HG02642 (cell line): ENCODE measurements at regions not wholly inside any gene's neighbourhood (a gene's known extent, or its start where the extent isn't known, plus 50 kb on each side); places are given as distances from the start of the nearest gene placed in this dataset.
"Not testable (repeated sequence)": the region's sequence is repeated elsewhere in the genome, so short reads cannot be mapped to it uniquely, and the experiment has no call there.

Source experiments
- ATAC-seq: cut with Tn5 transposase; IDR thresholded peaks from one replicate; pipeline ENCODE4 v1.9.1; 2021; ENCODE audit warnings: mild to moderate bottlenecking; ENCODE audit not compliant: unreplicated experiment, poor library complexity

- ATAC-seq, result no peak
Observed at GRCh38 chr15:26091184-26091583, 228.1 kb upstream of the ATP10A start.

GRCh38 chr15:26087881-26088280 is 224.8 kb upstream of the ATP10A start:
- no peak for ATAC-seq

- no peak for ATAC-seq
Observed at GRCh38 chr15:26087395-26087794, 224.3 kb upstream of the ATP10A start.

DNA sequence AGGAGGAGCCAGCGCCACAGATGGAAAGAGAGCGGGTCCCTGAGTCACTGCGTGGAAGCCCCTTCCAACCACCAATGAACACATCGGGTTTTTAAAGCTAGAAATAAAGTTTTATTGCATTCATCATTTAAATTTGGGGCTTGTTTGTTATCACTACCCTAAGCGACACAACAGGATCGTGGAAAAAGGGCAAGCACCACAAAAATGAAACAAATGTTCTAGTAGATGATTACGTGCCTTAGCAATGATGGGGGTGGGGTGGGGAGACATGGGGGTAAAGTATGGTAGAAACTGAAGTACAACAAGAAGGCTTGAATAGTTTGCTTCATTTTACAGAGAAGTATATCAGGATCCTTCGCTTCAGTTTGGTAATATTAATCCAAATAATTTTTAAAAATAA is 221.6 kb upstream of the ATP10A start:
- ATAC-seq, result no peak

DNA sequence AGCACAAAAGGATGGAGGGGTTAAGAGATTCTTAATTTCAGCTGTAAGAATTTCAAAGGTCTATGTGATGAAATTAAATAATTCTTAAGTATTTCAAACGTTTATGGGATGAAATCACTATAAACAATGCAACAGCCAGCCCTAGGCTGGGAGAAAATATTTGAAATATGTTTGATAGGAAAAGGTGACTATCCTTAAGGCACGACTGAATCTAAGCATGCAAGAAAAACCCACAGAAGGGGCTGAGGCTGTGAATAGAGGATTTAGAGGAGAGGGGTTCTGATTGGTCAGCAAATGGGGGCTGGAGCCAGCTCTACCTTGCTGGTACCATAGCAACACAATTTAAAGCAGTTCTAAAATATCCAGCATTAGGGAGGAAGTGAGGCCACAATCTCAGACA is 220.8 kb upstream of the ATP10A start:
- ATAC-seq, result no peak

DNA sequence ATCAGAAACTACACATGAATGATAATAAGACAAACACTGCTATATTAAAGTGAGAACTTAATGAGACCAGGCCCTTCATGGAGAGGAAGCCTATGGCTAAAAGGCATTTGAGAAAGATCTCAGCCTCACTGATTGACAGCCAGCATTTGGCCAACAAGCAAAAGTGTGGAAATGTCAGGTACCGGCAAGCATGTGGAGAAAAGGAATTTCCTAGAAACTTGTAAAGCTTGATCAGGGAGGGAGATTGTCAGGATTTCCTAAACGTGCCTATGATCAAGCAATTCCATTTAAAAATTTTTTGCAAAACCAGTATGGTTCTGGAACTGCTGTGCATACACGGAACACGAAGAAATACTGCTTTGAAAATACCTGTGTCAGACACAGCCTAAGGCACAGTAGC is 220.3 kb upstream of the ATP10A start:
- ATAC-seq, result no peak

DNA sequence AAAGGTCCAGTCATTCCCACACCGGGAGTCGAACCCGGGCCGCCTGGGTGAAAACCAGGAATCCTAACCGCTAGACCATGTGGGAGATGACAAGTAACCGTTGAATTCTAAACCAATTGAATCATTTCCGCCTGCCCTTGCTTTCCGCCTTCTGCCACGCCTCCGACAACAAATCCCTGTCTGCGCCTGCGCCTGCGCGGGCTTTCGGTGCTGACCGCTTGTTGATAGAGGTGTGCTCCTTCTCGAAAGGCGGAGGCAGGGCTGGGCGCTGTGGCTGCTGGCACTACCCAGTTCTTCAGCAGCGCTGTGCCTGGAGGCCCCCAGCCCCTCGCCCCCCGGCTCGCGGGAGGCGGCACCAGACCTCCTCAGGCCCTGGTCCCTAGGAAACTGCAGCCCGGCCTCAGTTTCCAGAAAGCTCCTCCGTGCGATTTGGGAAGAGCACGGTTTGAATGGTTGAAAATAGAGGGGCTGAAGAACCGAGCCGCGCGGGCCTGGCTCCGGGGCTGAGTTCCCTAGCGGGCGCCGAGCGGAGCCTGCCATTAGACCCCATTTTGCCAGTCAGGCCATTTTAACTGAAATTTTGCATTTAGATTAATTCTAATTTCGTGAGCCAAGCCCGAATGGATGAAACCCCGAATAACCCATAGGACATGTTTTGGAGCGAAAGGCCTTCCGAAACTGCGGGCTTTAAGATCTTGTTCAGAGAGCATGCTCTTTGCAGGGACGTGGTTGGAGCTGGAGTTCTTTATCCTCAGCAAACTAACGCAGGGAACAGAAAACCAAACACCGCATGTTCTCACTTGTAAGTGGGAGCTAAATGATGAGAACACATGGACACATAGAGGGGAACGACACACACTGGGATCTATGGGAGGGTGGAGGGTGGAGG is 219.3 kb upstream of the ATP10A start:
- peak; percentile 97 for ATAC-seq

- ATAC-seq, result no peak
Observed at GRCh38 chr15:26081758-26082220, 218.7 kb upstream of the ATP10A start.

- no peak for ATAC-seq
Observed at GRCh38 chr15:26075770-26076169, 212.6 kb upstream of the ATP10A start.

DNA sequence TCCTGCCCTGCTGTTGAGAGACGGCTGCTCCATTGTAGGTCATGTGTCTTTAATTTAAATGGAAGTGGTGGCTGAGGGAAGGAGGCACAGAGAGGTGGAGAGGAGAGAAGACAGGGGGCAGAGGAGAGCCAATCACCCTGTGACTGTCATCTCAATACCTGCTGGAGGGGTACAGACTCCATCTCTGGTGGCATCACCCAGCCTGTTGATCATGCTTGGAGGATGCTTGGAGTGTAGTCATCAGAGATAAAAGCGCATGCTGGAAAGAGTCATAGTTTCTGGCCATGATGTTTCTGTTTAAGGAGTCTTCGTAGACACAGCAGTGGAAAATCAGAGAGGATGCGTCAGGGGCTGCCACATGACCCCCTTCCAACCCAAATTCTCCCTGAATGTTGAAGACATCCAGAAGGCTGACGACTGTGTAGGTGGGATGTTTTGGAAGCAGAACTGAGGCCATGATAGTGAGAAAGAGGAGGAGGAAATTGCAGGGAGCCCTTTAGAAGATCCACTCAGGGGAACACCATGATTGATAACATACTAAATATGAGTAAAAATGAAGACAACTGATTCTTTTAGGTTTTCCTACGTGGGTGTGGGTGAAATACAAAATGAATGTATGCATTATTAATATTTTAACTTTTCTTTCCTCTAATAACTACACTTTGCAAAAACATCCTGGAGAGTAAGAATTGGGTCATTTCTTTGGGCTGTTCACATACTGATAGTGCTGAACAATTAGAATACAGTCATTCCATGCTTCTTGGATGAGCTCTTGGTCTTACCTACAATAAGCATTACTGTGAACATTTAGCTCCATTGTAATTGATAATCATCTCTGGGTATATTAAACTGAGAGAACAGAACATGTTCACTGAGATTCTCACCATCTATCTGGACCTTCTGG is 210.6 kb upstream of the ATP10A start:
- no peak for ATAC-seq

- ATAC-seq, result no peak
Observed at GRCh38 chr15:26070095-26070532, 207.0 kb upstream of the ATP10A start.

DNA sequence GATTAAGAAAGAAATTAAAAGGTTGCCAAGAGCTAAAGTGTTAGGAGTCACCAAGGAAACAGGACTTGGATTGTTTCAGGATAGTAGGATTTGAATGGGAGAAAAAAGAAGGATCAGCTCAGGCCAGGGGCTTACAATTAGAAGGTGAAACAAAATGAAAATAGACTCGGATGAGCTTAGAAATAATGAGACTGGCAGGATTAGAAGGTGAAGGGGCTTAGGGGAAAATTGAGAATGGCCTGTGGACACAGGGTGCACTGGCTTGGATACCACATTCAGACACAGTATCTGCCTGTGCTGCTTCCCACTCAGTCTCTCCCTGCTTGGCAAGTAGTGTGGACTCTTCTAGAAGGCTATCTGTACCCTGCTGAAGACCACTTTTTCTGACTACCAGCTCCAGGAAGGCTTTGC is 206.1 kb upstream of the ATP10A start:
- ATAC-seq, result no peak

- no peak for ATAC-seq
Observed at GRCh38 chr15:26066896-26067295, 203.8 kb upstream of the ATP10A start.

- ATAC-seq, result no peak
Observed at GRCh38 chr15:26065723-26066122, 202.6 kb upstream of the ATP10A start.

- ATAC-seq, result no peak
Observed at GRCh38 chr15:26061248-26061647, 198.1 kb upstream of the ATP10A start.

DNA sequence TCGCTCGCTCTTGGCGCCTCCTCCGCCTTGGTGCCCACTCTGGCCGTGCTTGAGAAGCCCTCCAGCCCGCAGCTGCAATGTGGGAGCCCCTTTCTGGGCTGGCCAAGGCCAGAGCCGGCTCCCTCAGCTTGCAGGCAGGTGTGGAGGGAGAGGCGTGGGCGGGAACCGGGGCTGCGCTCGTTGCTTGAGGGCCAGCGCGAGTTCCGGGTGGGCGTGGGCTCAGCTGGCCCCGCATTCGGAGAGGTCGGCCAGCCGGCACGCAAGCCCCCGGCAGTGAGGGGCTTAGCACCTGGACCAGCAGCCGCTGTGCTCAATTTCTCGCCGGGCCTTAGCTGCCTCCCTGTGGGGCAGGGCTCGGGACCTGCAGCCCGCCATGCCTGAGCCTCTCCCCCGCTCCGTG is 193.6 kb upstream of the ATP10A start:
- ATAC-seq, result not testable (repeated sequence)

DNA sequence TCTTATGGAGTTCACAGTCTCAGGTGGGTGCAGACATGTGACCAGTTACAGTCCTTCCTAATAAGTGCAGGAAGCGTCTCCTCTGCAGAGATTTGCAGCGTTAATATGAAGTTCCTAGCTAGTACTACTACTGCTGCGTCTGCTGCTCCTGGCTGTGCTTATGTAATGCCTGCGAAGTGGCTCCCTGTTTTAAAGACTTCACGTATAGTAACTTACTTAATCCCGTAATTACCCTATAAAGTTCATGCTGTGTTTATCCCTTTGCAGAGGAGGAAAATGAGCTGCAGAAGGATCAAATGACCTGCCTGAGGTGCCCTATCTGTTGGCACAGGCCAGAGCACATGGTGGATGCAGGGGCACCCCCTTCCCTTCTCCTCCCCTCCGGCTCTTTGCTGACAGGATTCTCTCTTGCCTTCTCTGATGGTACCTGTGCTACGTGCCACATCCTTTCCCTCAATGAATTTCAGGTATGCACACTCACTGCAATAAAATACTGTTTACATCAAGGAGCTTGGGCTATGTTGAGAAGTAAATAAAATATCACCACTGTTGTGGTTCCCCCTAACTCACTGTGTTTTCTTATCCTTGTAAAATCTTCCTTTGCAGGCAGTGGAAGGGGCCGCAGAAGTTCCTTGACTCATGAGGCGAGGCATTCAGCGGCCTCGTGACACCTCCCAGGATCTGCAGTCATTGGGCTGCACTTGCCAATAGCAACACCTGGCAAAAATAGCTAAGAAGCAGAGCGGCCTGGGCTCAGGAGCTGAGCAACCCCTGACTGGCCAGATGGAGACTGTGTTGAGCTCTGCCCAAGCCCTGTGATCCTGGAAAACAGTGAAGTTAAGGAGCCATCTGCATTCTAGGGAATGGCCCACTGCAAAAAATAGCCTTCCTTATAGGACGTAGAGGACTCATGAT is 188.9 kb upstream of the ATP10A start:
- ATAC-seq, result no peak

DNA sequence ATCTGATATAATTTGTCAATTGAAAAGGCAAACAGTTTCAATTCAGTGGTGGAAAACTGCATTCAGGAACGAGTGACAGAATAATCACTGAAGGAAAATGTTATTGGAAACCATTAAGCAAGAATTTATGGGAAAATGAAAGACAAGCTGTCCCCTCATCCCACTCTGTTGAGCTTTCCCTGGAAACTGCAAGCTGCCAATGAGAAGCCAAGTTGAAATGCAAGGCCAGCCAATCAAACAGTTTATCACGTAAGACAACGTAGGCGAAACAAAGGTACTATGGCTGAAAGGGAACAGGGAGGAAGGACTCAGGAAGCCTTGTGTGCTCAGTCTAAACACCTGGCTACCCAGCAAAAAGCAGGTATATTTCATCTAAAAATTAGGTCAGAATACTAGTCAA is 187.9 kb upstream of the ATP10A start:
- ATAC-seq, result no peak

GRCh38 chr15:26049900-26050657 is 187.0 kb upstream of the ATP10A start:
- no peak for ATAC-seq
